Spinal cord (tissue), 9 donors: ENCODE measurements at regions not wholly inside any gene's neighbourhood (a gene's known extent, or its start where the extent isn't known, plus 50 kb on each side); places are given as distances from the start of the nearest gene placed in this dataset.

Source experiments
- DNase-seq, 6 donors: peaks; one replicate each; pipeline versions ENCODE4 v3.0.0 to v3.0.0-alpha.2; 2013 to 2015; ENCODE audit warnings: low spot score in 6 of 6, low read depth in 4 of 6
- H3K27ac ChIP-seq: one replicate; pipeline ENCODE4 v1.5.1; 2013; ENCODE audit warnings: low read depth, low read length, control low read depth
- H3K27me3 ChIP-seq: one replicate; pipeline ENCODE4 v1.6.1; 2013; ENCODE audit warnings: low read length; ENCODE audit not compliant: control insufficient read depth, insufficient read depth
- H3K36me3 ChIP-seq: one replicate; pipeline ENCODE4 v1.6.1; 2013; ENCODE audit warnings: low read length; ENCODE audit not compliant: control insufficient read depth, insufficient read depth
- H3K4me1 ChIP-seq: one replicate; pipeline ENCODE4 v1.6.1; 2013; ENCODE audit warnings: low read length; ENCODE audit not compliant: control insufficient read depth, insufficient read depth
- H3K4me3 ChIP-seq: one replicate; pipeline ENCODE4 v1.5.1; 2013; ENCODE audit warnings: low read depth, low read length, control low read depth
- H3K9me3 ChIP-seq: one replicate; pipeline ENCODE4 v1.6.1; 2013; ENCODE audit warnings: low read length; ENCODE audit not compliant: control insufficient read depth, insufficient read depth
- WGBS: methylation state at CpG from one replicate; pipeline ENCODE4 v1.1.5; 2013; ENCODE audit warnings: missing lambda C conversion rate; ENCODE audit not compliant: insufficient coverage; 5-methylcytosine and 5-hydroxymethylcytosine counted together
- donor health status: healthy.

GRCh38 chr12:115438314-115438713 lies 754.3 kb upstream of the TBX3 start:
- Histone ChIP-seq H3K27me3 (no peaks in the 10 kb centered on the region), H3K27ac (no peak overlapping the region), H3K4me3 (no peak overlapping the region), H3K4me1 (peaks cover 4% of the 10 kb centered on the region), H3K36me3 (no peaks in the 10 kb centered on the region), H3K9me3 (no peaks in the 10 kb centered on the region)
- no peak for DNase-seq
- WGBS: 60% methylated on average over 4 of the region's 4 CpGs

DNA sequence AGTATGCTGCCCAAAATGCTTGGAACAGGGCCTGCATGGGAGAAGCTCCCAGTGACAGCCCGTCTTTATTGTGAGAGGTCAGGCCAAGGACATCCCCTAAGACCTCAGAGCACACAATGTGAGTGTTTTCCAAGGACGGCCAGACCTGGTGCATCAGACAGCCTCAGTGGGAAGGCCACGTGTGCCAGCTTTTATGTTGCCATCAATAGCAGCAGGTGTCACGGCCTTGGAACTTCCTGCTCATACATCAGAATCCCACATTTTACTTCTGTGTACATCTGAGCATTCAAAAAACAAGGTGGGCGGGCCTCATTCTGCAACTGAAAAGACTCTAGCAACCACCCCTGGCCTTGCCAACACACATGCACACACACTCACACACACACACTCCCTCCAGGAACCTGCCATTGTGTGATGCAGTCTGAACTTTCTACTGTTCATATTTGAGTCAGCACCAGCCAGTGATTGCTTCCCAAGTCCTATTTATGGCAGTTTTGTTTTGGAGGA lies 753.1 kb upstream of the TBX3 start:
- Histone ChIP-seq H3K4me3 (no peak overlapping the region), H3K27ac (no peak overlapping the region), H3K27me3 (no peaks in the 10 kb centered on the region), H3K36me3 (no peaks in the 10 kb centered on the region), H3K9me3 (no peaks in the 10 kb centered on the region), H3K4me1 (peaks cover 8% of the 10 kb centered on the region)
- WGBS: 40% methylated on average over 5 of the region's 5 CpGs
- peak in 1 of 6 donors; percentile 32 for DNase-seq

GRCh38 chr12:115433014-115433634 lies 749.1 kb upstream of the TBX3 start:
- no peak overlapping the region for H3K27ac ChIP-seq
- 21% methylated on average over 6 of the region's 9 CpGs for WGBS
- H3K4me1 ChIP-seq: peaks cover 8% of the 10 kb centered on the region
- peak in 1 of 6 donors; percentile 21 for DNase-seq
- no peaks in the 10 kb centered on the region for H3K36me3 ChIP-seq
- H3K4me3 ChIP-seq: no peak overlapping the region
- no peaks in the 10 kb centered on the region for H3K27me3 ChIP-seq
- no peaks in the 10 kb centered on the region for H3K9me3 ChIP-seq

GRCh38 chr12:115430636-115431035 lies 746.7 kb upstream of the TBX3 start:
- H3K4me1 ChIP-seq: peaks cover 3% of the 10 kb centered on the region
- no CpG with 5 or more reads among the region's 1 CpG for WGBS
- DNase-seq: no peak
- H3K36me3 ChIP-seq: no peaks in the 10 kb centered on the region
- no peak overlapping the region for H3K4me3 ChIP-seq
- no peak overlapping the region for H3K27ac ChIP-seq
- H3K9me3 ChIP-seq: peaks cover 1% of the 10 kb centered on the region
- no peaks in the 10 kb centered on the region for H3K27me3 ChIP-seq

GRCh38 chr12:115426732-115427131 lies 742.8 kb upstream of the TBX3 start:
- H3K36me3 ChIP-seq: no peaks in the 10 kb centered on the region
- H3K27me3 ChIP-seq: no peaks in the 10 kb centered on the region
- DNase-seq: no peak
- H3K9me3 ChIP-seq: peaks cover 1% of the 10 kb centered on the region
- no peak overlapping the region for H3K4me3 ChIP-seq
- H3K4me1 ChIP-seq: peaks cover 3% of the 10 kb centered on the region
- H3K27ac ChIP-seq: no peak overlapping the region

DNA sequence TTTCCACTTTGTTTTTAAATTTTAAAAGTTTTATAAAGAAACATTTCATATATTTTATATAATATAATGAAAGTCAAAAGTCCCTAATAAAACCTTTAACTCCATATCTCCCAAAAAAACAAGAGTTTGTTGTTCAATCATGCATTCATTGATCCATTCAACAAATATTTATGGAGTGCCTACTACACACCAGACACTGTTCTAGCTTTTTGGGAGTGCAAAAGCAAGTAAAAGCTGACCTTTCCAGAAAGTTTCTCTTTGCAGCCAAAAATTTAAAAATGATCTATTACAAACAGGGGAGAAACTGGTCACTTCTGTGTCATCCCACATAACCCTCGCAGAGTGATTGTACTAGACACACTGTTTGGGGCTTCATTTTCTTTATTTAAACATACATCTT lies 740.0 kb upstream of the TBX3 start:
- H3K4me3 ChIP-seq: no peak overlapping the region
- 71% methylated on average over 1 of the region's 1 CpG for WGBS
- H3K27me3 ChIP-seq: no peaks in the 10 kb centered on the region
- peaks cover 1% of the 10 kb centered on the region for H3K9me3 ChIP-seq
- H3K36me3 ChIP-seq: no peaks in the 10 kb centered on the region
- no peak overlapping the region for H3K27ac ChIP-seq
- H3K4me1 ChIP-seq: peaks cover 3% of the 10 kb centered on the region
- no peak for DNase-seq

DNA sequence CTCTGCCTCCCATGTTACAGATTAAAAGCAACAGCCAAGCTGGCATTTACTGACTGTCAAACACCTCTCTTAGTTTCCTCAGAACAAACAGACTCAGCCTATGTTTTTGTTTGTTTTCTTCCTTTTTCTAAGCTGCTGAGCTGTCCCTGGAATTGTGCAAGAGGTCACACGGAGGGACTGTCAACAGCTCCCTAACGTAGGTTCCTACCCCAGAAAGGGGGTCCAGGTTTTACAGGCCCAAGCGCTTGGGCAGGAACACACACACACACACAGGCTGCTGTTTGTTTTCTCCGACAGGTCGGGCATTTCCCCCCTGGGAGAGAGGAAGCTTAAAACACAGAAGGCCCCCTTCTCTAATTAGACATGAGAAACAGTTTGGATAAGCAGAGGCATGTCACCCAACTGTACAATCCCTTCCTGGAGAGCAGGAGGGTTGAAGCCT lies 739.6 kb upstream of the TBX3 start:
- Histone ChIP-seq H3K4me1 (peaks cover 3% of the 10 kb centered on the region), H3K9me3 (peaks cover 1% of the 10 kb centered on the region), H3K36me3 (no peaks in the 10 kb centered on the region), H3K27ac (no peak overlapping the region), H3K4me3 (no peak overlapping the region), H3K27me3 (no peaks in the 10 kb centered on the region)
- WGBS: 65% methylated on average over 2 of the region's 5 CpGs
- no peak for DNase-seq

DNA sequence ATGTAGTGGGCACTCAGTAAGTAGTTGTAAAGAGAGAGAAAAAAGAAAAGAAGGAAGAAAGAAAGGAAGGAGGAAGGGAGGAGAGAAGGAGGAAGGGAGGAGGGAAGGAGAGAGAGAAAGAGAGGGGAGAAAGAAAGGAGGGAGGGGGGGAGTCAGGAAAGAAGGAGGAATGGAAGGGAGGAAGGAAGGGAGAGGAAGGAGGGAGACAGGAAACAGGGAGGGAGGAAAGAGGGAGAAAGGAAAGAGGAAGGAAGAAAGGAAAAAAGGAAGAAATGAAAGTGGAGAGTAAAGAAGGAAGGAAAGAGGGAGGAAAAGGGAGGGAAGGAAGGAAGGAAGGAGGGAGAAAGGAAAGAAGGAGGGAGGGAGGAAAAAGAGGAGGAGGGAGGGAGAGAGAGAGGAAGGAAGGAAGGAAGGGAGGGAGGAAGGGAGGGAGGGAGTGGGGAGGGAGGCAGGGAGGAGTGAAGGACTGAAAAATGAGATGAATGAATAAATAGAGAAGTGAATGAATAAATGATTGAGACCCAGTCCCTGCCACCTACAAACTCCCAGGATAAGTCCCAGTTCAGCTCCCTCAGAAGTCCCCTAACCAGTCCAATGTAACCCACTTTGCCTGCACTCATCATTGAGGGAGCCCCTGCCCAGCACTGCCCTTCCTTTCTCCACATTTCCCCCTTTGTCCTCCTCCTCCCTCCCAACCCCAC lies 739.0 kb upstream of the TBX3 start:
- no peak overlapping the region for H3K27ac ChIP-seq
- H3K4me1 ChIP-seq: peaks cover 3% of the 10 kb centered on the region
- H3K36me3 ChIP-seq: no peaks in the 10 kb centered on the region
- DNase-seq: no peak
- H3K4me3 ChIP-seq: no peak overlapping the region
- H3K9me3 ChIP-seq: peaks cover 1% of the 10 kb centered on the region
- no peaks in the 10 kb centered on the region for H3K27me3 ChIP-seq

DNA sequence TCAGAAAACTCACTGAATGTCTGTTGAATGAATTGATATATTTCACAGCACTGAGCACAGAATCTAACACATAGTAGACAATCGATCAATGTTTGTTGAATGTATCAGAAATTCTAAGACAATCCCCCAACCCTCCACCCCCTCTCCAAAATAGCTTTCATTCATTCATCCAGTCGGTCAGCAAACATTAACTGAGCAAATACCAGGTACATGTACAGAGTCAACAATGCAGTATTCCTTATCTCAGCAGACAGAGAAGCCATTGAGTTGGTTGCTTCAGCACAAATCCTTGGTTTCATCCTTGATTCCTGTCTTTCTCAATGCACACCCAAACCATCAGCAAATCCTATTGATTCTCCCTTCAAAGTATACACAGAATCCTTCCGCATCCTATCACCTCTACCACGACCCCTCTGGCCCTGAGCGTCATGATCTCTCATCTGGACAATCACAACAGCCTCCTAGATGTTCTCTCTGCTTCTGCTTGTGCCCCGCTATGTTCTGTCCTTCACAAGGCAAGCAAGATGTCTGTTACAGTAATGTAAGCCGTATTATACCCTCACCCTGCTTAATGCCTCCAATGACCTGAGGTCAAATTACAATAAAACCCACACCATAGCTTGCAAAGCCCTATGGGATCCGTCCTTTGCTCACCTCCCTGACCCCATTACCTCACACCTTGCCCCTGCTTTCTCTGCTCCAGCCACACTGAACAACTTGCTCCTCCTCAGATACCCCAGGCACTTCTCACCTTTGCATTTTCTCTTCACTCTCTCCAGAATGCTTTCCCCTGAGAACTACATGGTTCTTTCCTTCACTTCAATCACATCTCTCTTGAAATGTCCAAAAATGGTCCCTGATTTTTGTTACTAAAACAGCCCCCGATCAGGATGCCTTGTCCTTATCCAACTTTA lies 738.1 kb upstream of the TBX3 start:
- no peaks in the 10 kb centered on the region for H3K27me3 ChIP-seq
- no peaks in the 10 kb centered on the region for H3K9me3 ChIP-seq
- DNase-seq: no peak
- no peaks in the 10 kb centered on the region for H3K36me3 ChIP-seq
- WGBS: 79% methylated on average over 8 of the region's 9 CpGs
- no peak overlapping the region for H3K27ac ChIP-seq
- H3K4me1 ChIP-seq: peaks cover 3% of the 10 kb centered on the region
- no peak overlapping the region for H3K4me3 ChIP-seq
